ENCODE measurements at regions not wholly inside any gene's neighbourhood (a gene's known extent, or its start where the extent isn't known, plus 50 kb on each side); places are given as distances from the start of the nearest gene placed in this dataset.

DNA sequence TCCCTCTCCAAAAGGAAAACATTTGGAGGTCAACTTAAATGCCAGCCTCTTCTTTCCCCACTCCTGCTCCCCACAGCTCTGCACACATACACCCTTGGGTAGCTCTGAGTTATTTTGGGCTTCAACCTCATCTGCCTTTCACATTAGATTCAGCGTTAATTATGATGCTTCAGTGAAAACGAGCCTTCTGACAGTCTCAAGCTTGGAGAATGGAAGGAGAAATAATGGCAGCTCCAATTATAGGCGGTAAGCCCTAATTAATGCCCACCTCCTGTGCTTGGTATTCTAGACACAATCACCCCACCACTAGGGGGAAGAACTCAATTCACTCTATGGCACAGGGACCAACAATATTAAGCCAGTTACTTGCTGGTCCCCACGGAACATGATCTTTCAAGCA, 397.9 kb downstream of the BRINP2 start:
- TF ChIP-seq, protein P1, sequence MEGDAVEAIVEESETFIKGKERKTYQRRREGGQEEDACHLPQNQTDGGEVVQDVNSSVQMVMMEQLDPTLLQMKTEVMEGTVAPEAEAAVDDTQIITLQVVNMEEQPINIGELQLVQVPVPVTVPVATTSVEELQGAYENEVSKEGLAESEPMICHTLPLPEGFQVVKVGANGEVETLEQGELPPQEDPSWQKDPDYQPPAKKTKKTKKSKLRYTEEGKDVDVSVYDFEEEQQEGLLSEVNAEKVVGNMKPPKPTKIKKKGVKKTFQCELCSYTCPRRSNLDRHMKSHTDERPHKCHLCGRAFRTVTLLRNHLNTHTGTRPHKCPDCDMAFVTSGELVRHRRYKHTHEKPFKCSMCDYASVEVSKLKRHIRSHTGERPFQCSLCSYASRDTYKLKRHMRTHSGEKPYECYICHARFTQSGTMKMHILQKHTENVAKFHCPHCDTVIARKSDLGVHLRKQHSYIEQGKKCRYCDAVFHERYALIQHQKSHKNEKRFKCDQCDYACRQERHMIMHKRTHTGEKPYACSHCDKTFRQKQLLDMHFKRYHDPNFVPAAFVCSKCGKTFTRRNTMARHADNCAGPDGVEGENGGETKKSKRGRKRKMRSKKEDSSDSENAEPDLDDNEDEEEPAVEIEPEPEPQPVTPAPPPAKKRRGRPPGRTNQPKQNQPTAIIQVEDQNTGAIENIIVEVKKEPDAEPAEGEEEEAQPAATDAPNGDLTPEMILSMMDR (IDR thresholded peaks at IDR 0.05): no peak
- no peak for TF ChIP-seq POLR2A (IDR thresholded peaks at IDR 0.05)

Data from uterus (tissue), 2 donors.